K562 (cell line): ENCODE measurements at regions not wholly inside any gene's neighbourhood (a gene's known extent, or its start where the extent isn't known, plus 50 kb on each side); places are given as distances from the start of the nearest gene placed in this dataset.

Experiments used
- CC2D1A ChIP-seq: fragments of 450-650 bp; IDR thresholded peaks from 2 replicates; pipeline ENCODE4 v1.6.1; 2017; ENCODE audit warnings: mild to moderate bottlenecking
- ERF ChIP-seq: fragments of 450-650 bp; formaldehyde crosslinking; IDR thresholded peaks from 2 replicates; pipeline ENCODE4 v1.4.0; 2020; ENCODE audit warnings: mild to moderate bottlenecking, mixed read lengths
- ETS1 ChIP-seq: conservative IDR thresholded peaks from 2 replicates; pipeline ENCODE4 v1.6.1; 2011; ENCODE audit warnings: low read depth, mild to moderate bottlenecking, low read length; ENCODE audit not compliant: control insufficient read depth
- KLF13 ChIP-seq: fragments of 450-650 bp; IDR thresholded peaks from 2 replicates; pipeline ENCODE4 v1.6.1; 2016; ENCODE audit warnings: missing genetic modification characterization, low read depth, mild to moderate bottlenecking, missing compliant biosample characterization, moderate library complexity, borderline replicate concordance
- SMAD1 ChIP-seq: fragments of 150-350 bp; IDR thresholded peaks from 2 replicates; pipeline ENCODE4 v1.6.1; 2014; ENCODE audit warnings: low read length, low read depth; ENCODE audit not compliant: partially characterized antibody
- SMAD2 ChIP-seq: fragments of 150-350 bp; IDR thresholded peaks from 2 replicates; pipeline ENCODE4 v1.6.1; 2014; ENCODE audit warnings: low read depth, mild to moderate bottlenecking, low read length
- SNRNP70 ChIP-seq: fragments of 200-400 bp; formaldehyde crosslinking; optimal IDR thresholded peaks from 2 replicates; pipeline ENCODE3; 2017; ENCODE audit warnings: low read depth, low read length
- ZNF274 ChIP-seq: IDR thresholded peaks from 2 replicates; pipeline ENCODE4 v1.6.1; 2011; ENCODE audit warnings: low read depth, mild to moderate bottlenecking, low read length, moderate library complexity, borderline replicate concordance
- ZNF277 ChIP-seq: fragments of 250-450 bp; sonication (Bioruptor Pico); IDR thresholded peaks from 2 replicates; pipeline ENCODE4 v1.8.0; 2022; ENCODE audit warnings: inconsistent platforms, mild to moderate bottlenecking, moderate library complexity, borderline replicate concordance
- ZNF518B ChIP-seq: fragments of 250-450 bp; sonication (Bioruptor Pico); IDR thresholded peaks from 2 replicates; pipeline ENCODE4 v1.5.0; 2021; ENCODE audit warnings: mild to moderate bottlenecking, moderate library complexity

- no peak for TF ChIP-seq ZNF277 (CRISPR knock-in tag)
- TF ChIP-seq ZNF518B = no peak
- TF ChIP-seq SNRNP70 = no peak
- no peak for TF ChIP-seq ZNF274
- no peak for TF ChIP-seq SMAD2
- no peak for TF ChIP-seq KLF13
- TF ChIP-seq SMAD1 = no peak
- no peak for TF ChIP-seq CC2D1A
- no peak for TF ChIP-seq ERF (CRISPR knock-in tag)
- no peak for TF ChIP-seq ETS1
Measured at GRCh38 chr1:115452600-115453329, 114.7 kb upstream of the NGF start (continued).
